HCT116 (cell line): ENCODE measurements at regions not wholly inside any gene's neighbourhood (a gene's known extent, or its start where the extent isn't known, plus 50 kb on each side); places are given as distances from the start of the nearest gene placed in this dataset.

Experiments used
- ATAC-seq: fragments of 200-7000 bp; cut with Tn5 transposase; 2 replicates; pipeline ENCODE4 v1.9.1; 2020; ENCODE audit warnings: mild to moderate bottlenecking, moderate library complexity
- BruUV-seq: library from RNA; stranded (reverse); fragments of 400-500 nt; replicated peaks from 2 replicates; lab custom pipeline; 2021; lab: Mats Ljungman, UMichigan
- CTCF ChIA-PET: fragments of 300-600 bp; sonication (Branson Sonifier 250); formaldehyde crosslinking; loops from one replicate; lab custom pipeline; 2021; ENCODE audit warnings: antibody characterized with exemption; lab: Charles Lee
- POLR2A ChIA-PET: fragments of 300-600, 350-600 bp; sonication (Branson Sonifier 250); formaldehyde crosslinking; loops from one replicate; lab custom pipeline; 2021; ENCODE audit warnings: antibody characterized with exemption; lab: Charles Lee
- RAD21 ChIA-PET, 2 experiments: fragments of 300-600 bp; sonication (Branson Sonifier 250); formaldehyde crosslinking; loops; one replicate each; lab custom pipeline; 2023; ENCODE audit warnings: low total read pairs in 2 of 2; ENCODE audit not compliant: uncharacterized antibody in 2 of 2, unreplicated experiment in 2 of 2, low non-redundant PET in 1 of 2; lab: Charles Lee
- DNase-seq: peaks from one replicate; pipeline ENCODE4 v3.0.0-alpha.2; 2010; ENCODE audit warnings: low read depth, low spot score
- H2AFZ ChIP-seq: fragments of 200-600 bp; shearing (Covaris generic), sonication (generic); 2 replicates; pipeline ENCODE4 v1.6.1; 2017; ENCODE audit warnings: low read depth, mixed run types, mixed read lengths, antibody characterized with exemption, low read length; ENCODE audit not compliant: poor library complexity, severe bottlenecking
- H3K27ac ChIP-seq: 2 replicates; pipeline ENCODE4 v1.5.1; 2012; ENCODE audit warnings: low read depth, low read length
- H3K27me3 ChIP-seq: fragments of 200-600 bp; sonication (generic); 2 replicates; pipeline ENCODE4 v1.6.1; 2016; ENCODE audit warnings: mixed run types, low read length, mixed read lengths; ENCODE audit not compliant: insufficient read depth
- H3K36me3 ChIP-seq, 2 experiments: fragments of 200-500 bp in 1 of 2; fragments of 200-600 bp in 1 of 2; sonication (Bioruptor generic) in 1 of 2; sonication (generic) in 1 of 2; 2 replicates each; pipeline versions ENCODE4 v1.5.1 to v1.6.1; 2014 to 2016; ENCODE audit warnings: low read length in 2 of 2, inconsistent platforms in 1 of 2, mixed read lengths in 1 of 2, mixed run types in 1 of 2; ENCODE audit not compliant: insufficient read depth in 2 of 2, control insufficient read depth in 1 of 2
- H3K4me1 ChIP-seq, 2 experiments: fragments of 200-600 bp in 1 of 2; sonication (generic) in 1 of 2; 2 replicates each; pipeline versions ENCODE4 v1.5.1 to v1.6.1; 2012 to 2017; ENCODE audit warnings: low read length in 2 of 2, inconsistent platforms in 1 of 2, mild to moderate bottlenecking in 1 of 2, mixed read lengths in 1 of 2, mixed run types in 1 of 2, moderate library complexity in 1 of 2; ENCODE audit not compliant: insufficient read depth in 2 of 2, control insufficient read depth in 1 of 2
- H3K4me2 ChIP-seq: fragments of 200-600 bp; sonication (generic); 2 replicates; pipeline ENCODE4 v1.6.1; 2017; ENCODE audit warnings: mixed run types, low read length, mixed read lengths
- H3K4me3 ChIP-seq, 2 experiments: fragments of 200-600 bp in 1 of 2; sonication (generic) in 1 of 2; replicated peaks in 1 of 2; 2 replicates each; pipeline ENCODE4 v1.5.1; 2011 to 2016; ENCODE audit warnings: low read length in 2 of 2, control low read depth in 1 of 2, low read depth in 1 of 2, mild to moderate bottlenecking in 1 of 2, mixed read lengths in 1 of 2, mixed run types in 1 of 2
- H3K79me2 ChIP-seq: fragments of 200-600 bp; sonication (generic); 2 replicates; pipeline ENCODE4 v1.6.1; 2017; ENCODE audit warnings: mild to moderate bottlenecking, mixed run types, low read length, moderate library complexity, mixed read lengths; ENCODE audit not compliant: insufficient read depth
- H3K9ac ChIP-seq: fragments of 200-600 bp; sonication (generic); 2 replicates; pipeline ENCODE4 v1.6.1; 2016; ENCODE audit warnings: low read length, mixed read lengths
- H3K9me2 ChIP-seq: fragments of 200-600 bp; sonication (generic), shearing (Covaris generic); 2 replicates; pipeline ENCODE4 v1.6.1; 2017; ENCODE audit warnings: mixed run types, mild to moderate bottlenecking, moderate library complexity; ENCODE audit not compliant: insufficient read depth
- H3K9me3 ChIP-seq, 2 experiments: fragments of 200-500 bp in 1 of 2; fragments of 200-600 bp in 1 of 2; sonication (Bioruptor generic) in 1 of 2; sonication (generic) in 1 of 2; 2 replicates each; pipeline ENCODE4 v1.6.1; 2014 to 2017; ENCODE audit warnings: low read length in 2 of 2, mixed read lengths in 2 of 2, inconsistent platforms in 1 of 2, low read depth in 1 of 2, mild to moderate bottlenecking in 1 of 2, mixed run types in 1 of 2, moderate library complexity in 1 of 2; ENCODE audit not compliant: control insufficient read depth in 1 of 2, insufficient read depth in 1 of 2
- H4K20me1 ChIP-seq: fragments of 200-600 bp; sonication (generic), shearing (Covaris generic); 2 replicates; pipeline ENCODE4 v1.6.1; 2017; ENCODE audit warnings: mixed run types, mild to moderate bottlenecking, moderate library complexity; ENCODE audit not compliant: insufficient read depth
- CEBPB ChIP-seq: IDR thresholded peaks from 2 replicates; pipeline ENCODE4 v1.6.1; 2012; ENCODE audit warnings: low read depth
- EGR1 ChIP-seq: IDR thresholded peaks from 2 replicates; pipeline ENCODE4 v1.6.1; 2012; ENCODE audit warnings: low read depth
- ELF1 ChIP-seq: IDR thresholded peaks from 2 replicates; pipeline ENCODE4 v1.6.1; 2012; ENCODE audit warnings: low read depth, borderline replicate concordance
- EZH2 ChIP-seq: fragments of 200-600 bp; sonication (generic); IDR thresholded peaks from 2 replicates; pipeline ENCODE4 v1.6.1; 2017; ENCODE audit warnings: antibody characterized with exemption, mixed run types
- FOSL1 ChIP-seq: IDR thresholded peaks from 2 replicates; pipeline ENCODE4 v1.6.1; 2012; ENCODE audit warnings: low read depth
- JUND ChIP-seq: IDR thresholded peaks from 2 replicates; pipeline ENCODE4 v1.6.1; 2012
- POLR2A ChIP-seq: IDR thresholded peaks from 2 replicates; pipeline ENCODE4 v1.7.0; 2011; ENCODE audit warnings: borderline replicate concordance; ENCODE audit not compliant: insufficient read depth, insufficient read length; ENCODE audit errors: extremely low read depth
- RAD21 ChIP-seq: IDR thresholded peaks from 2 replicates; pipeline ENCODE4 v1.6.1; 2012; ENCODE audit warnings: low read depth, mild to moderate bottlenecking
- REST ChIP-seq: IDR thresholded peaks from 2 replicates; pipeline ENCODE4 v1.6.1; 2012; ENCODE audit warnings: low read depth
- SIN3A ChIP-seq: IDR thresholded peaks from 2 replicates; pipeline ENCODE4 v1.6.1; 2012; ENCODE audit warnings: low read depth
- SP1 ChIP-seq: IDR thresholded peaks from 2 replicates; pipeline ENCODE4 v1.6.1; 2012; ENCODE audit warnings: low read depth
- TCF7L2 ChIP-seq: IDR thresholded peaks from 2 replicates; pipeline ENCODE4 v1.7.0; 2011; ENCODE audit warnings: borderline replicate concordance, inconsistent platforms; ENCODE audit not compliant: insufficient read depth, insufficient read length; ENCODE audit errors: extremely low read depth
- intact Hi-C: fragments of 100-400 bp; cut with micrococcal nuclease; formaldehyde crosslinking; loops from 2 replicates; pipeline ENCODE4 v1.10.0; 2022
- TF ChIP-seq, protein P1 (sequence below): IDR thresholded peaks from 2 replicates; pipeline ENCODE4 v1.6.1; 2012
- TF ChIP-seq, protein P2 (sequence below): IDR thresholded peaks from 2 replicates; pipeline ENCODE4 v1.6.1; 2012
- TF ChIP-seq, protein P3 (sequence below): IDR thresholded peaks from 2 replicates; pipeline ENCODE4 v1.6.1; 2011; ENCODE audit warnings: mild to moderate bottlenecking, low read length, moderate library complexity; ENCODE audit not compliant: insufficient replicate concordance; ENCODE audit errors: extremely low read depth

- no peak overlapping the region for H3K9ac ChIP-seq
- H3K9me3 ChIP-seq, result no peaks in the 10 kb centered on the region
- H3K4me3 ChIP-seq, result no peak overlapping the region
- ChIA-PET RAD21 (no interaction called here), POLR2A (no interaction called here), CTCF (no interaction called here)
- H3K79me2 ChIP-seq, result no peaks in the 10 kb centered on the region
- no peak overlapping the region for H3K27ac ChIP-seq
- no TSS peak for BruUV-seq
- TF ChIP-seq EGR1, result no peak
- TF ChIP-seq ELF1, result no peak
- TF ChIP-seq REST, result no peak
- TF ChIP-seq, protein P1, sequence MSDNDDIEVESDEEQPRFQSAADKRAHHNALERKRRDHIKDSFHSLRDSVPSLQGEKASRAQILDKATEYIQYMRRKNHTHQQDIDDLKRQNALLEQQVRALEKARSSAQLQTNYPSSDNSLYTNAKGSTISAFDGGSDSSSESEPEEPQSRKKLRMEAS, result no peak
- TF ChIP-seq, protein P2, sequence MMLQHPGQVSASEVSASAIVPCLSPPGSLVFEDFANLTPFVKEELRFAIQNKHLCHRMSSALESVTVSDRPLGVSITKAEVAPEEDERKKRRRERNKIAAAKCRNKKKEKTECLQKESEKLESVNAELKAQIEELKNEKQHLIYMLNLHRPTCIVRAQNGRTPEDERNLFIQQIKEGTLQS, result no peak
- TF ChIP-seq EZH2, result no peak
- no peak for TF ChIP-seq JUND
- TF ChIP-seq FOSL1, result no peak
- no peak for TF ChIP-seq SIN3A
- TF ChIP-seq SP1, result no peak
- no peak for TF ChIP-seq RAD21
- TF ChIP-seq CEBPB, result no peak
- TF ChIP-seq, protein P3, sequence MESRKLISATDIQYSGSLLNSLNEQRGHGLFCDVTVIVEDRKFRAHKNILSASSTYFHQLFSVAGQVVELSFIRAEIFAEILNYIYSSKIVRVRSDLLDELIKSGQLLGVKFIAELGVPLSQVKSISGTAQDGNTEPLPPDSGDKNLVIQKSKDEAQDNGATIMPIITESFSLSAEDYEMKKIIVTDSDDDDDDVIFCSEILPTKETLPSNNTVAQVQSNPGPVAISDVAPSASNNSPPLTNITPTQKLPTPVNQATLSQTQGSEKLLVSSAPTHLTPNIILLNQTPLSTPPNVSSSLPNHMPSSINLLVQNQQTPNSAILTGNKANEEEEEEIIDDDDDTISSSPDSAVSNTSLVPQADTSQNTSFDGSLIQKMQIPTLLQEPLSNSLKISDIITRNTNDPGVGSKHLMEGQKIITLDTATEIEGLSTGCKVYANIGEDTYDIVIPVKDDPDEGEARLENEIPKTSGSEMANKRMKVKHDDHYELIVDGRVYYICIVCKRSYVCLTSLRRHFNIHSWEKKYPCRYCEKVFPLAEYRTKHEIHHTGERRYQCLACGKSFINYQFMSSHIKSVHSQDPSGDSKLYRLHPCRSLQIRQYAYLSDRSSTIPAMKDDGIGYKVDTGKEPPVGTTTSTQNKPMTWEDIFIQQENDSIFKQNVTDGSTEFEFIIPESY, result no peak
- TF ChIP-seq TCF7L2, result no peak
- no peak for TF ChIP-seq POLR2A
- DNase-seq, result no peak
- peaks cover 17% of the 10 kb centered on the region; the same call in 1 of the 2 replicates for H3K27me3 ChIP-seq
- H3K4me1 ChIP-seq, result peaks cover 0 to 4% of the 10 kb centered on the region in 2 experiments; a peak in 1 of 4 replicates
- no peak for ATAC-seq
- H3K9me2 ChIP-seq, result no peaks in the 10 kb centered on the region
- no peaks in the 10 kb centered on the region for H4K20me1 ChIP-seq
- H3K4me2 ChIP-seq, result no peak overlapping the region
- no peaks in the 10 kb centered on the region for H3K36me3 ChIP-seq
- intact Hi-C loops, result no loop called here
- no peak overlapping the region for H2AFZ ChIP-seq
Observed at GRCh38 chr17:77808686-77809425, 149.6 kb upstream of the TNRC6C start.
